HCT116 (cell line): ENCODE measurements at regions not wholly inside any gene's neighbourhood (a gene's known extent, or its start where the extent isn't known, plus 50 kb on each side); places are given as distances from the start of the nearest gene placed in this dataset.

Source experiments
- ATAC-seq: fragments of 200-7000 bp; cut with Tn5 transposase; 2 replicates; pipeline ENCODE4 v1.9.1; 2020; ENCODE audit warnings: mild to moderate bottlenecking, moderate library complexity
- BruUV-seq: library from RNA; stranded (reverse); fragments of 400-500 nt; replicated peaks from 2 replicates; lab custom pipeline; 2021; lab: Mats Ljungman, UMichigan
- CTCF ChIA-PET: fragments of 300-600 bp; sonication (Branson Sonifier 250); formaldehyde crosslinking; loops from one replicate; lab custom pipeline; 2021; ENCODE audit warnings: antibody characterized with exemption; lab: Charles Lee
- POLR2A ChIA-PET: fragments of 300-600, 350-600 bp; sonication (Branson Sonifier 250); formaldehyde crosslinking; loops from one replicate; lab custom pipeline; 2021; ENCODE audit warnings: antibody characterized with exemption; lab: Charles Lee
- RAD21 ChIA-PET, 2 experiments: fragments of 300-600 bp; sonication (Branson Sonifier 250); formaldehyde crosslinking; loops; one replicate each; lab custom pipeline; 2023; ENCODE audit warnings: low total read pairs in 2 of 2; ENCODE audit not compliant: uncharacterized antibody in 2 of 2, unreplicated experiment in 2 of 2, low non-redundant PET in 1 of 2; lab: Charles Lee
- DNase-seq: peaks from one replicate; pipeline ENCODE4 v3.0.0-alpha.2; 2010; ENCODE audit warnings: low read depth, low spot score
- H2AFZ ChIP-seq: fragments of 200-600 bp; shearing (Covaris generic), sonication (generic); 2 replicates; pipeline ENCODE4 v1.6.1; 2017; ENCODE audit warnings: low read depth, mixed run types, mixed read lengths, antibody characterized with exemption, low read length; ENCODE audit not compliant: poor library complexity, severe bottlenecking
- H3K27ac ChIP-seq: 2 replicates; pipeline ENCODE4 v1.5.1; 2012; ENCODE audit warnings: low read depth, low read length
- H3K27me3 ChIP-seq: fragments of 200-600 bp; sonication (generic); 2 replicates; pipeline ENCODE4 v1.6.1; 2016; ENCODE audit warnings: mixed run types, low read length, mixed read lengths; ENCODE audit not compliant: insufficient read depth
- H3K36me3 ChIP-seq, 2 experiments: fragments of 200-500 bp in 1 of 2; fragments of 200-600 bp in 1 of 2; sonication (Bioruptor generic) in 1 of 2; sonication (generic) in 1 of 2; 2 replicates each; pipeline versions ENCODE4 v1.5.1 to v1.6.1; 2014 to 2016; ENCODE audit warnings: low read length in 2 of 2, inconsistent platforms in 1 of 2, mixed read lengths in 1 of 2, mixed run types in 1 of 2; ENCODE audit not compliant: insufficient read depth in 2 of 2, control insufficient read depth in 1 of 2
- H3K4me1 ChIP-seq, 2 experiments: fragments of 200-600 bp in 1 of 2; sonication (generic) in 1 of 2; 2 replicates each; pipeline versions ENCODE4 v1.5.1 to v1.6.1; 2012 to 2017; ENCODE audit warnings: low read length in 2 of 2, inconsistent platforms in 1 of 2, mild to moderate bottlenecking in 1 of 2, mixed read lengths in 1 of 2, mixed run types in 1 of 2, moderate library complexity in 1 of 2; ENCODE audit not compliant: insufficient read depth in 2 of 2, control insufficient read depth in 1 of 2
- H3K4me2 ChIP-seq: fragments of 200-600 bp; sonication (generic); 2 replicates; pipeline ENCODE4 v1.6.1; 2017; ENCODE audit warnings: mixed run types, low read length, mixed read lengths
- H3K4me3 ChIP-seq, 2 experiments: fragments of 200-600 bp in 1 of 2; sonication (generic) in 1 of 2; replicated peaks in 1 of 2; 2 replicates each; pipeline ENCODE4 v1.5.1; 2011 to 2016; ENCODE audit warnings: low read length in 2 of 2, control low read depth in 1 of 2, low read depth in 1 of 2, mild to moderate bottlenecking in 1 of 2, mixed read lengths in 1 of 2, mixed run types in 1 of 2
- H3K79me2 ChIP-seq: fragments of 200-600 bp; sonication (generic); 2 replicates; pipeline ENCODE4 v1.6.1; 2017; ENCODE audit warnings: mild to moderate bottlenecking, mixed run types, low read length, moderate library complexity, mixed read lengths; ENCODE audit not compliant: insufficient read depth
- H3K9ac ChIP-seq: fragments of 200-600 bp; sonication (generic); 2 replicates; pipeline ENCODE4 v1.6.1; 2016; ENCODE audit warnings: low read length, mixed read lengths
- H3K9me2 ChIP-seq: fragments of 200-600 bp; sonication (generic), shearing (Covaris generic); 2 replicates; pipeline ENCODE4 v1.6.1; 2017; ENCODE audit warnings: mixed run types, mild to moderate bottlenecking, moderate library complexity; ENCODE audit not compliant: insufficient read depth
- H3K9me3 ChIP-seq, 2 experiments: fragments of 200-500 bp in 1 of 2; fragments of 200-600 bp in 1 of 2; sonication (Bioruptor generic) in 1 of 2; sonication (generic) in 1 of 2; 2 replicates each; pipeline ENCODE4 v1.6.1; 2014 to 2017; ENCODE audit warnings: low read length in 2 of 2, mixed read lengths in 2 of 2, inconsistent platforms in 1 of 2, low read depth in 1 of 2, mild to moderate bottlenecking in 1 of 2, mixed run types in 1 of 2, moderate library complexity in 1 of 2; ENCODE audit not compliant: control insufficient read depth in 1 of 2, insufficient read depth in 1 of 2
- H4K20me1 ChIP-seq: fragments of 200-600 bp; sonication (generic), shearing (Covaris generic); 2 replicates; pipeline ENCODE4 v1.6.1; 2017; ENCODE audit warnings: mixed run types, mild to moderate bottlenecking, moderate library complexity; ENCODE audit not compliant: insufficient read depth
- CBX3 ChIP-seq: IDR thresholded peaks from 2 replicates; pipeline ENCODE4 v1.6.1; 2012; ENCODE audit warnings: low read depth
- CEBPB ChIP-seq: IDR thresholded peaks from 2 replicates; pipeline ENCODE4 v1.6.1; 2012; ENCODE audit warnings: low read depth
- CTCF ChIP-seq, 3 experiments: fragments of 200-600 bp in 1 of 3; sonication (generic) in 1 of 3; IDR thresholded peaks in 2 of 3; conservative IDR thresholded peaks in 1 of 3; 2 replicates each; pipeline ENCODE4 v1.5.1; 2012 to 2017; ENCODE audit warnings: low read depth in 2 of 3, low read length in 2 of 3, antibody characterized with exemption in 1 of 3, borderline replicate concordance in 1 of 3, control low read depth in 1 of 3, mild to moderate bottlenecking in 1 of 3, mixed read lengths in 1 of 3, mixed run types in 1 of 3, moderate library complexity in 1 of 3; ENCODE audit not compliant: insufficient read depth in 1 of 3
- EGR1 ChIP-seq: IDR thresholded peaks from 2 replicates; pipeline ENCODE4 v1.6.1; 2012; ENCODE audit warnings: low read depth
- ELF1 ChIP-seq: IDR thresholded peaks from 2 replicates; pipeline ENCODE4 v1.6.1; 2012; ENCODE audit warnings: low read depth, borderline replicate concordance
- EZH2 ChIP-seq: fragments of 200-600 bp; sonication (generic); IDR thresholded peaks from 2 replicates; pipeline ENCODE4 v1.6.1; 2017; ENCODE audit warnings: antibody characterized with exemption, mixed run types
- EZH2phosphoT487 ChIP-seq: fragments of 200-600 bp; IDR thresholded peaks from 2 replicates; pipeline ENCODE4 v1.6.1; 2018; ENCODE audit warnings: antibody characterized with exemption, borderline replicate concordance
- FOSL1 ChIP-seq: IDR thresholded peaks from 2 replicates; pipeline ENCODE4 v1.6.1; 2012; ENCODE audit warnings: low read depth
- JUND ChIP-seq: IDR thresholded peaks from 2 replicates; pipeline ENCODE4 v1.6.1; 2012
- POLR2A ChIP-seq: IDR thresholded peaks from 2 replicates; pipeline ENCODE4 v1.7.0; 2011; ENCODE audit warnings: borderline replicate concordance; ENCODE audit not compliant: insufficient read depth, insufficient read length; ENCODE audit errors: extremely low read depth
- POLR2AphosphoS5 ChIP-seq: IDR thresholded peaks from 2 replicates; pipeline ENCODE4 v1.6.1; 2011; ENCODE audit warnings: mild to moderate bottlenecking, low read depth, low read length, moderate library complexity
- RAD21 ChIP-seq: IDR thresholded peaks from 2 replicates; pipeline ENCODE4 v1.6.1; 2012; ENCODE audit warnings: low read depth, mild to moderate bottlenecking
- SIN3A ChIP-seq: IDR thresholded peaks from 2 replicates; pipeline ENCODE4 v1.6.1; 2012; ENCODE audit warnings: low read depth
- SP1 ChIP-seq: IDR thresholded peaks from 2 replicates; pipeline ENCODE4 v1.6.1; 2012; ENCODE audit warnings: low read depth
- SRF ChIP-seq: IDR thresholded peaks from 2 replicates; pipeline ENCODE4 v1.6.1; 2012; ENCODE audit warnings: low read depth
- TCF7L2 ChIP-seq: IDR thresholded peaks from 2 replicates; pipeline ENCODE4 v1.7.0; 2011; ENCODE audit warnings: borderline replicate concordance, inconsistent platforms; ENCODE audit not compliant: insufficient read depth, insufficient read length; ENCODE audit errors: extremely low read depth
- YY1 ChIP-seq: IDR thresholded peaks from 2 replicates; pipeline ENCODE4 v1.6.1; 2011; ENCODE audit warnings: low read length, low read depth, moderate library complexity, mild to moderate bottlenecking; ENCODE audit not compliant: insufficient replicate concordance; ENCODE audit errors: extremely low read depth
- ZFX ChIP-seq: fragments of 450-650 bp; IDR thresholded peaks from 2 replicates; pipeline ENCODE4 v1.6.1; 2017
- ZNF274 ChIP-seq: fragments of 200-500 bp; sonication (Bioruptor generic); IDR thresholded peaks from 2 replicates; pipeline ENCODE4 v1.6.1; 2014; ENCODE audit warnings: mild to moderate bottlenecking, low read depth, low read length, inconsistent platforms
- intact Hi-C: fragments of 100-400 bp; cut with micrococcal nuclease; formaldehyde crosslinking; loops from 2 replicates; pipeline ENCODE4 v1.10.0; 2022
- TF ChIP-seq, protein P1 (sequence below): IDR thresholded peaks from 2 replicates; pipeline ENCODE4 v1.6.1; 2012
- TF ChIP-seq, protein P2 (sequence below): IDR thresholded peaks from 2 replicates; pipeline ENCODE4 v1.6.1; 2012
- TF ChIP-seq, protein P3 (sequence below): IDR thresholded peaks from 2 replicates; pipeline ENCODE4 v1.6.1; 2012; ENCODE audit warnings: low read depth

- peak overlapping the region; percentile 48 for H3K9ac ChIP-seq
- peak overlapping the region in 1 of 2 experiments; percentile 23; a peak in 2 of 4 replicates for H3K4me3 ChIP-seq
- H3K27me3 ChIP-seq = no peaks in the 10 kb centered on the region
- peak overlapping the region; percentile 84 for H3K27ac ChIP-seq
- RAD21 ChIA-PET = no interaction called here
- CTCF ChIA-PET = no interaction called here
- peak; percentile 78 for DNase-seq
- intact Hi-C loops = no loop called here
- H2AFZ ChIP-seq = peak overlapping the region; percentile 76
- BruUV-seq = no TSS peak
- no peaks in the 10 kb centered on the region for H4K20me1 ChIP-seq
- no peaks in the 10 kb centered on the region for H3K9me3 ChIP-seq
- no peaks in the 10 kb centered on the region for H3K9me2 ChIP-seq
- peak; percentile 37 for ATAC-seq
- no peaks in the 10 kb centered on the region for H3K36me3 ChIP-seq
- no peaks in the 10 kb centered on the region for H3K79me2 ChIP-seq
- POLR2A ChIA-PET = interaction anchor here (4.1 kb wide), 1 partner anchor 24 kb away, joined by 19 read pairs; no protein-coding TSS in a partner anchor
- peaks cover 64 to 79% of the 10 kb centered on the region in 2 experiments for H3K4me1 ChIP-seq
- peak overlapping the region; percentile 79 for H3K4me2 ChIP-seq
- TF ChIP-seq JUND = peak; percentile 90
- TF ChIP-seq CTCF (IDR thresholded peaks at IDR 0.05 in 2 of 3, conservative IDR thresholded peaks at IDR 0.05 in 1 of 3; ENCODE audit: borderline replicate concordance in 1 of 3, insufficient read depth in 1 of 3, low read depth in 2 of 3, low read length in 2 of 3) = 0 out of 6 replicates have a peak, but pooled peaks of 1 of the 3 experiments have one; percentile 5
- TF ChIP-seq SRF = peak; percentile 56; the same call in 1 of the 2 replicates
- TF ChIP-seq ZFX = no peak
- TF ChIP-seq SIN3A = peak; percentile 62
- TF ChIP-seq EZH2phosphoT487 = no peak
- peak; percentile 82 for TF ChIP-seq TCF7L2
- TF ChIP-seq CBX3 = no peak; the same call in 1 of the 2 replicates
- TF ChIP-seq FOSL1 = peak; percentile 89
- TF ChIP-seq, protein P1, sequence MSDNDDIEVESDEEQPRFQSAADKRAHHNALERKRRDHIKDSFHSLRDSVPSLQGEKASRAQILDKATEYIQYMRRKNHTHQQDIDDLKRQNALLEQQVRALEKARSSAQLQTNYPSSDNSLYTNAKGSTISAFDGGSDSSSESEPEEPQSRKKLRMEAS = peak; percentile 90
- peak; percentile 86 for TF ChIP-seq SP1
- TF ChIP-seq YY1 = peak; percentile 4
- peak; percentile 66; the same call in 1 of the 2 replicates for TF ChIP-seq CEBPB
- TF ChIP-seq EZH2 = no peak
- TF ChIP-seq POLR2AphosphoS5 = peak; percentile 41; the same call in 1 of the 2 replicates
- TF ChIP-seq EGR1 = no peak
- no peak for TF ChIP-seq POLR2A
- TF ChIP-seq ZNF274 = no peak
- TF ChIP-seq, protein P2, sequence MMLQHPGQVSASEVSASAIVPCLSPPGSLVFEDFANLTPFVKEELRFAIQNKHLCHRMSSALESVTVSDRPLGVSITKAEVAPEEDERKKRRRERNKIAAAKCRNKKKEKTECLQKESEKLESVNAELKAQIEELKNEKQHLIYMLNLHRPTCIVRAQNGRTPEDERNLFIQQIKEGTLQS = no peak
- 0 out of 2 replicates have a peak, but pooled peaks have one; percentile 14 for TF ChIP-seq RAD21
- TF ChIP-seq ELF1 = no peak; the same call in 1 of the 2 replicates
- TF ChIP-seq, protein P3, sequence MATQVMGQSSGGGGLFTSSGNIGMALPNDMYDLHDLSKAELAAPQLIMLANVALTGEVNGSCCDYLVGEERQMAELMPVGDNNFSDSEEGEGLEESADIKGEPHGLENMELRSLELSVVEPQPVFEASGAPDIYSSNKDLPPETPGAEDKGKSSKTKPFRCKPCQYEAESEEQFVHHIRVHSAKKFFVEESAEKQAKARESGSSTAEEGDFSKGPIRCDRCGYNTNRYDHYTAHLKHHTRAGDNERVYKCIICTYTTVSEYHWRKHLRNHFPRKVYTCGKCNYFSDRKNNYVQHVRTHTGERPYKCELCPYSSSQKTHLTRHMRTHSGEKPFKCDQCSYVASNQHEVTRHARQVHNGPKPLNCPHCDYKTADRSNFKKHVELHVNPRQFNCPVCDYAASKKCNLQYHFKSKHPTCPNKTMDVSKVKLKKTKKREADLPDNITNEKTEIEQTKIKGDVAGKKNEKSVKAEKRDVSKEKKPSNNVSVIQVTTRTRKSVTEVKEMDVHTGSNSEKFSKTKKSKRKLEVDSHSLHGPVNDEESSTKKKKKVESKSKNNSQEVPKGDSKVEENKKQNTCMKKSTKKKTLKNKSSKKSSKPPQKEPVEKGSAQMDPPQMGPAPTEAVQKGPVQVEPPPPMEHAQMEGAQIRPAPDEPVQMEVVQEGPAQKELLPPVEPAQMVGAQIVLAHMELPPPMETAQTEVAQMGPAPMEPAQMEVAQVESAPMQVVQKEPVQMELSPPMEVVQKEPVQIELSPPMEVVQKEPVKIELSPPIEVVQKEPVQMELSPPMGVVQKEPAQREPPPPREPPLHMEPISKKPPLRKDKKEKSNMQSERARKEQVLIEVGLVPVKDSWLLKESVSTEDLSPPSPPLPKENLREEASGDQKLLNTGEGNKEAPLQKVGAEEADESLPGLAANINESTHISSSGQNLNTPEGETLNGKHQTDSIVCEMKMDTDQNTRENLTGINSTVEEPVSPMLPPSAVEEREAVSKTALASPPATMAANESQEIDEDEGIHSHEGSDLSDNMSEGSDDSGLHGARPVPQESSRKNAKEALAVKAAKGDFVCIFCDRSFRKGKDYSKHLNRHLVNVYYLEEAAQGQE = no peak
Observed at GRCh38 chr2:37585982-37586621, 85.3 kb downstream of the CDC42EP3 start.
